ENCODE measurements at regions not wholly inside any gene's neighbourhood (a gene's known extent, or its start where the extent isn't known, plus 50 kb on each side); places are given as distances from the start of the nearest gene placed in this dataset.

- Histone ChIP-seq H3K4me3 (replicated peaks; ENCODE audit: low read depth, low read length) (no peak overlapping the region), H3K36me3 (ENCODE audit: control insufficient read depth, insufficient read depth, low read length) (no peaks in the 10 kb centered on the region), H3K27me3 (replicated peaks; ENCODE audit: control insufficient read depth, insufficient read depth, low read length) (no peaks in the 10 kb centered on the region)
- DNase-seq (ENCODE audit: extremely low read depth, insufficient read length): no peak
- TF ChIP-seq CTCF (IDR thresholded peaks at IDR 0.05; ENCODE audit: insufficient read depth, low read length, poor library complexity, severe bottlenecking): no peak
Measured at GRCh38 chr5:52466113-52466512, 321.6 kb upstream of the ITGA1 start.

GRCh38 chr5:52466749-52467520 is 320.8 kb upstream of the ITGA1 start:
- TF ChIP-seq CTCF (IDR thresholded peaks at IDR 0.05; ENCODE audit: insufficient read depth, low read length, poor library complexity, severe bottlenecking): no peak
- Histone ChIP-seq H3K27me3 (replicated peaks; ENCODE audit: control insufficient read depth, insufficient read depth, low read length) (no peaks in the 10 kb centered on the region), H3K4me3 (replicated peaks; ENCODE audit: low read depth, low read length) (no peak overlapping the region), H3K36me3 (ENCODE audit: control insufficient read depth, insufficient read depth, low read length) (no peaks in the 10 kb centered on the region)
- no peak for DNase-seq (ENCODE audit: extremely low read depth, insufficient read length)

- no peak for DNase-seq (ENCODE audit: extremely low read depth, insufficient read length)
- Histone ChIP-seq H3K36me3 (ENCODE audit: control insufficient read depth, insufficient read depth, low read length) (no peaks in the 10 kb centered on the region), H3K27me3 (replicated peaks; ENCODE audit: control insufficient read depth, insufficient read depth, low read length) (no peaks in the 10 kb centered on the region), H3K4me3 (replicated peaks; ENCODE audit: low read depth, low read length) (no peak overlapping the region)
- TF ChIP-seq CTCF (IDR thresholded peaks at IDR 0.05; ENCODE audit: insufficient read depth, low read length, poor library complexity, severe bottlenecking): no peak
Measured at GRCh38 chr5:52468976-52469375, 318.7 kb upstream of the ITGA1 start.

GRCh38 chr5:52469420-52469819 is 318.3 kb upstream of the ITGA1 start:
- Histone ChIP-seq H3K4me3 (replicated peaks; ENCODE audit: low read depth, low read length) (no peak overlapping the region), H3K27me3 (replicated peaks; ENCODE audit: control insufficient read depth, insufficient read depth, low read length) (no peaks in the 10 kb centered on the region), H3K36me3 (ENCODE audit: control insufficient read depth, insufficient read depth, low read length) (no peaks in the 10 kb centered on the region)
- no peak for DNase-seq (ENCODE audit: extremely low read depth, insufficient read length)
- TF ChIP-seq CTCF (IDR thresholded peaks at IDR 0.05; ENCODE audit: insufficient read depth, low read length, poor library complexity, severe bottlenecking): no peak

- Histone ChIP-seq H3K27me3 (replicated peaks; ENCODE audit: control insufficient read depth, insufficient read depth, low read length) (no peaks in the 10 kb centered on the region), H3K36me3 (ENCODE audit: control insufficient read depth, insufficient read depth, low read length) (no peaks in the 10 kb centered on the region), H3K4me3 (replicated peaks; ENCODE audit: low read depth, low read length) (no peak overlapping the region)
- DNase-seq (ENCODE audit: extremely low read depth, insufficient read length): no peak
- TF ChIP-seq CTCF (IDR thresholded peaks at IDR 0.05; ENCODE audit: insufficient read depth, low read length, poor library complexity, severe bottlenecking): no peak
Measured at GRCh38 chr5:52469835-52470234, 317.9 kb upstream of the ITGA1 start.

- no peaks in the 10 kb centered on the region for H3K36me3 ChIP-seq (ENCODE audit: control insufficient read depth, insufficient read depth, low read length)
- H3K4me3 ChIP-seq (replicated peaks; ENCODE audit: low read depth, low read length): no peak overlapping the region
- H3K27me3 ChIP-seq (replicated peaks; ENCODE audit: control insufficient read depth, insufficient read depth, low read length): no peaks in the 10 kb centered on the region
- DNase-seq (ENCODE audit: extremely low read depth, insufficient read length): no peak
- no peak for TF ChIP-seq CTCF (IDR thresholded peaks at IDR 0.05; ENCODE audit: insufficient read depth, low read length, poor library complexity, severe bottlenecking)
Measured at GRCh38 chr5:52476346-52476745, 311.4 kb upstream of the ITGA1 start.
